ENCODE measurements at regions not wholly inside any gene's neighbourhood (a gene's known extent, or its start where the extent isn't known, plus 50 kb on each side); places are given as distances from the start of the nearest gene placed in this dataset.
"Not testable (repeated sequence)": the region's sequence is repeated elsewhere in the genome, so short reads cannot be mapped to it uniquely, and the experiment has no call there.

DNA sequence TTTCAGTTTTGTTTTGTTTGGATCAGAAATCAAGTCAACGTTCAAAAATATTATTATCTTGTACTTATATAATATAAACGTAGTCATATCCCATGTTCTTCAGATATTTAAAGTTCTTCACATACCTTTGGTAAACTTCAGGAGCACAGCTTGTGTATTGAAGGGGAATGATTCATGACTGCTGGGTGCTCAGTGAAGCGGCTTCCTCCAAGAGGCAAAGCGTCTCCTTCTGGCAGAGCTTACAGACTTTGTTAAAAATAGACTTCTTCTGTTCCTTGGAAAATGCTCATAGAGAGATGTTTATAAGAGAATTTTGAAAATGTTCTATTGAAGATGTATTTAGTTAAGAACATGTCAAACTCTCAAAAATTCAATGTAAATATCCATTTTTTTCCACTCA is 155.6 kb upstream of the CNTNAP4 start:
- no peak for ATAC-seq

GRCh38 chr16:76123966-76124365 is 153.2 kb upstream of the CNTNAP4 start:
- no peaks in the 10 kb centered on the region for H3K4me1 ChIP-seq (ENCODE audit: low read depth)
- H3K36me3 ChIP-seq (ENCODE audit: low read depth): no peaks in the 10 kb centered on the region
- H3K4me3 ChIP-seq: no peak overlapping the region
- ATAC-seq (no peak), DNase-seq (no peak)
- no peaks in the 10 kb centered on the region for H3K9me3 ChIP-seq
- no peak for TF ChIP-seq CTCF (IDR thresholded peaks at IDR 0.05)
- intact Hi-C loops (cut with DNase I, micrococcal nuclease): no loop called here

More for the DNA sequence above, 155.6 kb upstream of the CNTNAP4 start:
- DNase-seq: no peak
- Histone ChIP-seq H3K4me1 (ENCODE audit: low read depth) (no peaks in the 10 kb centered on the region), H3K4me3 (no peak overlapping the region), H3K36me3 (ENCODE audit: low read depth) (no peaks in the 10 kb centered on the region), H3K9me3 (no peaks in the 10 kb centered on the region)
- intact Hi-C loops (cut with DNase I, micrococcal nuclease): no loop called here
- TF ChIP-seq CTCF (IDR thresholded peaks at IDR 0.05): no peak

DNA sequence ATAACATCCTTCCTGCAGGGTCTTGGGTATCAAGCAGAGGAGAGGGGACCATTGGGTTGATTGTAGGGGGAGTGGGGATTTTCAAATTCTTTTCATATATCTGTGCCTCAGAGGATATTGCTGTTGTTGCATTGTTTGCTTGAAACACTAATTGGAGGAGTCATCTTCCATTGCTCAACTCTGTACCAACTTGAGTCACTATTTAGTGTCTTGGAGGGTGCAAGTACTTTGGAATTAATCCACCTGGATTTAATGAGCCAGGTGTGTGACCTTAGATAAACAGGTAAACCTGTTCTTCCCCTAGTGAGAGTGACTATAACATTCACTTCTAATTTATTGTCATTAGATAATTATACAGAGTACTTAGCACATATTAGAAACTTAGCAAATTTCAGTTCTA is 151.3 kb upstream of the CNTNAP4 start:
- no peak for TF ChIP-seq CTCF (IDR thresholded peaks at IDR 0.05)
- H3K9me3 ChIP-seq: no peaks in the 10 kb centered on the region
- DNase-seq: no peak
- H3K36me3 ChIP-seq (ENCODE audit: low read depth): no peaks in the 10 kb centered on the region
- ATAC-seq: no peak
- no peak overlapping the region for H3K4me3 ChIP-seq
- intact Hi-C loops (cut with DNase I, micrococcal nuclease): no loop called here
- H3K4me1 ChIP-seq (ENCODE audit: low read depth): no peaks in the 10 kb centered on the region

DNA sequence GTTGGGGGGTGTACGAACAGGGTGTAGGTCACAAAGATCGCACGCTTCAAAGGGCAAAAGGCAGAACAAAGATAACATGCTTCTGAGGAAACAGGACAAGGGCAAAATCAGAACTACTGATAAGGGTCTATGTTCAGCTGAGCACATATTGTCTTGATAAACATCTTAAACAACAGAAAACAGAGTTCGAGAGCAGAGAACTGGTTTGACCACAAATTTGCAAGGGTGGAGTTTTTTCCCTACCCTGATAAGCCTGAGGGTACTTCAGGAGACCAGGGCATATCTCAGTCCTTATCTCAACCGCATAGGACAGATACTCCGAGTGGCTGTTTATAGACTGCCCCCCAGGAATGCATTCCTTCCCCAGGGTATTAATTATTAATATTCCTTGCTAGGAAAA is 139.1 kb upstream of the CNTNAP4 start:
- H3K9me3 ChIP-seq; H3K4me1 ChIP-seq (ENCODE audit: low read depth); intact Hi-C loops (cut with DNase I, micrococcal nuclease); ATAC-seq; H3K36me3 ChIP-seq (ENCODE audit: low read depth); H3K4me3 ChIP-seq; DNase-seq: not testable (repeated sequence)

DNA sequence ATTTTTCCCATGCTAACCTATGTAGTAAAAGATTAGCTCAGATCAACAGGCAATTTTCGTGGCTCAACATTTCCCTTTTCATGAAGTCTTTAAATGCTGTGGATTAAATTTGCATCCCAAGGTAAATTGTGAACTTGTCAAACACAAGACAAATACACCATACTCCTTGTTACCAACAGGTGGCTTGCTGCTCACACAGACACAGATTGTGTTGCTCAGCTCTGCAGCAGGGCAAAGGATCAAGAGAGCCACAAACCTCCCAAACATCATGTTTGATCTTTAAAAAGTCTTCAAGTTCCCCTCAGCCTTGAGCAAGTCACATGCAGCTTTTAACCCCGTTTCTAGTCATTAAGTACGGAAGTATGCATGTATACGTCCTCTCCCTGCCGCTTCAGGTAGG is 119.6 kb upstream of the CNTNAP4 start:
- no peak for ATAC-seq
- intact Hi-C loops (cut with DNase I, micrococcal nuclease): no loop called here
- H3K4me1 ChIP-seq (ENCODE audit: low read depth): no peaks in the 10 kb centered on the region
- no peaks in the 10 kb centered on the region for H3K9me3 ChIP-seq
- H3K36me3 ChIP-seq (ENCODE audit: low read depth): no peaks in the 10 kb centered on the region
- no peak overlapping the region for H3K4me3 ChIP-seq
- no peak for TF ChIP-seq CTCF (IDR thresholded peaks at IDR 0.05)
- no peak for DNase-seq

DNA sequence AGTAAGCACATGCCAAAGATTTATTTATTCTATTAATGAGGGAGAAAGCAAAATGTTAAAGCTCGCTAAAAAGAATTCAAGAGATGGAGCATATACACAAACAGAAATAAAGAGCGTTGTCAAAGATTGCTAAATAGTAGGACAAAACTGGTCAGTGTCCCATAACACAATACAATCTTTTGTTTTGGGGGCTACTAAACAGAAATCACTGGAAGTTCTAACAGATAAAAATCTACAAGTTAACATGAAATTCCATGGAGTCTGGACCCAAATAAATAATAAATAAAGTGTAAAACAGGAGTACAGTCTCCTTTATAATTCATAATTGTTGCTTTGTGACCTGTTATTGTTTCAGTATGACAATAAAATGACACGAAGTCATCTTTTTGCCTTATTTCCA is 115.2 kb upstream of the CNTNAP4 start:
- ATAC-seq (no peak), DNase-seq (no peak)
- intact Hi-C loops (cut with DNase I, micrococcal nuclease): no loop called here
- H3K36me3 ChIP-seq (ENCODE audit: low read depth): no peaks in the 10 kb centered on the region
- no peak overlapping the region for H3K4me3 ChIP-seq
- H3K4me1 ChIP-seq (ENCODE audit: low read depth): no peaks in the 10 kb centered on the region
- no peak for TF ChIP-seq CTCF (IDR thresholded peaks at IDR 0.05)
- H3K9me3 ChIP-seq: no peaks in the 10 kb centered on the region
